ENCODE measurements at regions not wholly inside any gene's neighbourhood (a gene's known extent, or its start where the extent isn't known, plus 50 kb on each side); places are given as distances from the start of the nearest gene placed in this dataset.

DNA sequence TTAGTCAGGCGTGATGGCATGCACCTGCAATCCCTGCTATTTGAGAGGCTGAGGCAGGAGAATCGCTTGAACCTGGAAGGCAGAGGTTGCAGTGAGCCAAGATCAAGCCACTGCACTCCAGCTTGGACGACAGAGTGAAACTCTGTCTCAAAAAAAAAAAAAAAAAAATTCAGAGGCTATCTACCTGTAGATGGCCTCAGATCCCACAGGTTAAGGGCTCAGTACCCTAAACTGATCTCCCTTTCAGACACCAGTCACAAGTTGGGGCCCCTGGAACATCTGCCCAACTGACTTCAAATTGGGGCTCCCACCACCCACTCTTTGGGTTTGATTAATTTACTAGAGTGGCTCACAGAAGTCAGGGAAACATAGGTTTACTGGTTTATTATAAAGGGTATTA is 65.4 kb upstream of the ERCC6L2 start:
- POLR2A ChIA-PET = interaction anchor here (0.7 kb wide), 1 partner anchor 15 kb away, joined by 3 read pairs; no protein-coding TSS in a partner anchor
- Histone ChIP-seq H4K20me1 (replicated peaks; ENCODE audit: control insufficient read depth, insufficient read depth, low read length) (no peaks in the 10 kb centered on the region), H3K79me2 (ENCODE audit: control insufficient read depth, insufficient read depth, low read length) (no peaks in the 10 kb centered on the region), H3K4me1 (replicated peaks in 1 of 2; ENCODE audit: control insufficient read depth in 2 of 2, insufficient read depth in 2 of 2, low read length in 2 of 2) (peaks cover 0 to 6% of the 10 kb centered on the region in 2 experiments; a peak in 1 of 5 replicates), H3K9me3 (replicated peaks; ENCODE audit: control insufficient read depth, insufficient read depth, low read depth, low read length) (no peaks in the 10 kb centered on the region), H3K27me3 (ENCODE audit: control insufficient read depth in 2 of 2, insufficient read depth in 2 of 2, low read length in 2 of 2) (peaks cover 14 to 20% of the 10 kb centered on the region in 2 experiments), H3K4me2 (ENCODE audit: insufficient read depth, low read length) (no peak overlapping the region), H3K36me3 (ENCODE audit: control insufficient read depth, insufficient read depth, low read length) (no peaks in the 10 kb centered on the region), H3K27ac (ENCODE audit: extremely low read depth, low read depth, low read length) (no peak overlapping the region), H3K4me3 (no peak overlapping the region), H3K9ac (ENCODE audit: insufficient read depth in 1 of 2, low read depth in 2 of 2, low read length in 2 of 2) (no peak overlapping the region), H3K9me1 (ENCODE audit: control insufficient read depth, insufficient read depth, low read length) (no peaks in the 10 kb centered on the region), H2AFZ (ENCODE audit: low read depth, low read length) (no peak overlapping the region)
- in situ Hi-C loops (cut with MboI) = no loop called here
- TF ChIP-seq ZNF384 (IDR thresholded peaks at IDR 0.05; ENCODE audit: low read depth, low read length) (peak; percentile 35; the same call in 1 of the 2 replicates), SRSF1 (IDR thresholded peaks at IDR 0.05; ENCODE audit: low read depth, low read length) (no peak)
- TF ChIP-seq, protein P1, sequence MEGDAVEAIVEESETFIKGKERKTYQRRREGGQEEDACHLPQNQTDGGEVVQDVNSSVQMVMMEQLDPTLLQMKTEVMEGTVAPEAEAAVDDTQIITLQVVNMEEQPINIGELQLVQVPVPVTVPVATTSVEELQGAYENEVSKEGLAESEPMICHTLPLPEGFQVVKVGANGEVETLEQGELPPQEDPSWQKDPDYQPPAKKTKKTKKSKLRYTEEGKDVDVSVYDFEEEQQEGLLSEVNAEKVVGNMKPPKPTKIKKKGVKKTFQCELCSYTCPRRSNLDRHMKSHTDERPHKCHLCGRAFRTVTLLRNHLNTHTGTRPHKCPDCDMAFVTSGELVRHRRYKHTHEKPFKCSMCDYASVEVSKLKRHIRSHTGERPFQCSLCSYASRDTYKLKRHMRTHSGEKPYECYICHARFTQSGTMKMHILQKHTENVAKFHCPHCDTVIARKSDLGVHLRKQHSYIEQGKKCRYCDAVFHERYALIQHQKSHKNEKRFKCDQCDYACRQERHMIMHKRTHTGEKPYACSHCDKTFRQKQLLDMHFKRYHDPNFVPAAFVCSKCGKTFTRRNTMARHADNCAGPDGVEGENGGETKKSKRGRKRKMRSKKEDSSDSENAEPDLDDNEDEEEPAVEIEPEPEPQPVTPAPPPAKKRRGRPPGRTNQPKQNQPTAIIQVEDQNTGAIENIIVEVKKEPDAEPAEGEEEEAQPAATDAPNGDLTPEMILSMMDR (IDR thresholded peaks at IDR 0.05 in 2 of 3, conservative IDR thresholded peaks at IDR 0.05 in 1 of 3; ENCODE audit: insufficient read depth in 2 of 3, low read depth in 1 of 3, low read length in 3 of 3) = 0 out of 6 replicates have a peak, but pooled peaks of 1 of the 3 experiments have one; percentile 6
- FAIRE-seq (no peak), ATAC-seq (no peak), DNase-seq (ENCODE audit: extremely low read depth in 1 of 4, low spot score in 3 of 4) (no peak)
- WGBS (ENCODE audit: insufficient coverage, low coverage, missing lambda C conversion rate) = 0% methylated on average over 3 of the region's 3 CpGs
- no TSS peak for BruUV-seq (replicated peaks)
- CTCF ChIA-PET (ENCODE audit: low intra/inter-chr PET ratio) = interaction anchor here (1.1 to 1.3 kb wide), 2 partner anchors 251 to 408 kb away, joined by 3 to 4 read pairs; no protein-coding TSS in a partner anchor
- intact Hi-C loops (cut with micrococcal nuclease) = no loop called here

DNA sequence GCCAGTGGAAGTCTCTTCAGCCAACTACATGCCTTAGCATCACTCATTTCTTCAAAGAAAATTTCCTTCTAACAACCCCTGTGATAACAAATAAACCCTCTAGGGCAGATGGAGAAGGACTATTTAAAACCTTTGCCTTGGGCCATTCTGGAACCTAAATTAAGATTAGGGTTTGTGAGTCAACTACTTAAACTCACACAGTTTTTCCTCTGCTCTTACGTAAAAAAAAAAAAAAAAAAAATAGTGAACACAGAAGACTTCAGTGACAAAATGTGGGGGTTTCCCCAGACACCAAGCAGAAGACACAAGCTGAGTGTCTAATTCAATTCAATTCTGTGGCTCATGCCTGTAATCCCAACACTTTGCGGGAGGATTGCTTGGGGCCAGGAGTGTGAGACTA is 65.8 kb upstream of the ERCC6L2 start:
- H3K4me2 ChIP-seq (ENCODE audit: insufficient read depth, low read length) = no peak overlapping the region
- H3K9me3 ChIP-seq (replicated peaks; ENCODE audit: control insufficient read depth, insufficient read depth, low read depth, low read length) = no peaks in the 10 kb centered on the region
- peaks cover 10 to 16% of the 10 kb centered on the region in 2 experiments; a peak in 4 of 5 replicates for H3K27me3 ChIP-seq (ENCODE audit: control insufficient read depth in 2 of 2, insufficient read depth in 2 of 2, low read length in 2 of 2)
- in situ Hi-C loops (cut with MboI) = no loop called here
- no peak overlapping the region for H3K4me3 ChIP-seq
- ATAC-seq (no peak), FAIRE-seq (no peak), DNase-seq (ENCODE audit: extremely low read depth in 1 of 4, low spot score in 3 of 4) (no peak)
- ChIA-PET CTCF (ENCODE audit: low intra/inter-chr PET ratio) (interaction anchor here (1.1 to 1.3 kb wide), 2 partner anchors 252 to 408 kb away, joined by 3 to 4 read pairs; no protein-coding TSS in a partner anchor), POLR2A (no interaction called here)
- no TSS peak for BruUV-seq (replicated peaks)
- no peaks in the 10 kb centered on the region for H3K79me2 ChIP-seq (ENCODE audit: control insufficient read depth, insufficient read depth, low read length)
- no peaks in the 10 kb centered on the region for H4K20me1 ChIP-seq (replicated peaks; ENCODE audit: control insufficient read depth, insufficient read depth, low read length)
- intact Hi-C loops (cut with micrococcal nuclease) = no loop called here
- H3K36me3 ChIP-seq (ENCODE audit: control insufficient read depth, insufficient read depth, low read length) = no peaks in the 10 kb centered on the region
- H2AFZ ChIP-seq (ENCODE audit: low read depth, low read length) = no peak overlapping the region
- H3K9ac ChIP-seq (ENCODE audit: insufficient read depth in 1 of 2, low read depth in 2 of 2, low read length in 2 of 2) = no peak overlapping the region
- H3K4me1 ChIP-seq (replicated peaks in 1 of 2; ENCODE audit: control insufficient read depth in 2 of 2, insufficient read depth in 2 of 2, low read length in 2 of 2) = peaks cover 0 to 2% of the 10 kb centered on the region in 2 experiments; a peak in 1 of 5 replicates
- H3K27ac ChIP-seq (ENCODE audit: extremely low read depth, low read depth, low read length) = no peak overlapping the region
- no peaks in the 10 kb centered on the region for H3K9me1 ChIP-seq (ENCODE audit: control insufficient read depth, insufficient read depth, low read length)
- WGBS (ENCODE audit: insufficient coverage, low coverage, missing lambda C conversion rate) = 27% methylated on average over 2 of the region's 2 CpGs
- TF ChIP-seq SMARCA4 (IDR thresholded peaks at IDR 0.05) (no peak), TEAD2 (tag; IDR thresholded peaks at IDR 0.05) (no peak)

Data from K562 (cell line).